Kidney (tissue), 13 donors: ENCODE measurements at regions not wholly inside any gene's neighbourhood (a gene's known extent, or its start where the extent isn't known, plus 50 kb on each side); places are given as distances from the start of the nearest gene placed in this dataset.

Experiments
- DNase-seq, 5 donors: peaks; one replicate each; pipeline ENCODE4 v3.0.0-alpha.2; 2013 to 2020
- FAIRE-seq: peaks from 2 replicates; lab custom pipeline; 2012; peaks lifted over from hg19 to GRCh38; lab: Jason Lieb, UNC
- H3K27ac ChIP-seq, 2 donors: one replicate each; pipeline ENCODE4 v1.7.0; 2013; ENCODE audit warnings: low read depth in 2 of 2, low read length in 2 of 2, inconsistent platforms in 1 of 2
- H3K27me3 ChIP-seq: one replicate; pipeline ENCODE4 v1.7.1; 2013; ENCODE audit warnings: low read length, inconsistent platforms; ENCODE audit not compliant: control insufficient read depth, insufficient read depth
- H3K36me3 ChIP-seq, 3 donors: one replicate each; pipeline versions ENCODE4 v1.7.0 to v1.7.1; 2013; ENCODE audit warnings: low read length in 3 of 3, control low read depth in 1 of 3, inconsistent platforms in 1 of 3; ENCODE audit not compliant: insufficient read depth in 3 of 3, control insufficient read depth in 2 of 3
- H3K4me1 ChIP-seq, 3 donors: one replicate each; pipeline versions ENCODE4 v1.7.0 to v1.7.1; 2013; ENCODE audit warnings: low read length in 3 of 3, inconsistent platforms in 1 of 3, low read depth in 1 of 3; ENCODE audit not compliant: control insufficient read depth in 2 of 3, insufficient read depth in 2 of 3
- H3K4me3 ChIP-seq, 3 donors: one replicate each; pipeline versions ENCODE4 v1.7.0 to v1.8.1; 2013; ENCODE audit warnings: low read length in 3 of 3, control low read depth in 1 of 3, inconsistent platforms in 1 of 3
- H3K9ac ChIP-seq, 3 donors: one replicate each; pipeline versions ENCODE4 v1.7.0 to v1.7.1; 2013; ENCODE audit warnings: low read length in 3 of 3, control low read depth in 1 of 3, inconsistent platforms in 1 of 3
- H3K9me3 ChIP-seq, 3 donors: one replicate each; pipeline versions ENCODE4 v1.7.0 to v1.7.1; 2013; ENCODE audit warnings: low read length in 3 of 3, control low read depth in 1 of 3, inconsistent platforms in 1 of 3; ENCODE audit not compliant: control insufficient read depth in 2 of 3, insufficient read depth in 1 of 3
- intact Hi-C: fragments of 100-400 bp; cut with DNase I; formaldehyde crosslinking; loops from one replicate; pipeline ENCODE4 v1.11.1; 2022
- TF ChIP-seq, protein P1 (sequence below): IDR thresholded peaks from 3 replicates; pipeline ENCODE4 v1.5.1; 2012; ENCODE audit warnings: mild to moderate bottlenecking, moderate library complexity, borderline replicate concordance; ENCODE audit not compliant: insufficient read depth; ENCODE audit errors: extremely low read depth
- donor health status: control.
- donor health status: control.
- donor health status: control.
- donor health status: control.
- donor health status: control.
- donor health status: DM: yes; HTN: yes; CAD: no.
- donor health status: Normal renal cell carcinoma (clear cell type).

- no peak overlapping the region for H3K4me3 ChIP-seq
- no peak for FAIRE-seq
- no peak overlapping the region for H3K9ac ChIP-seq
- no peak overlapping the region for H3K27ac ChIP-seq
- TF ChIP-seq, protein P1, sequence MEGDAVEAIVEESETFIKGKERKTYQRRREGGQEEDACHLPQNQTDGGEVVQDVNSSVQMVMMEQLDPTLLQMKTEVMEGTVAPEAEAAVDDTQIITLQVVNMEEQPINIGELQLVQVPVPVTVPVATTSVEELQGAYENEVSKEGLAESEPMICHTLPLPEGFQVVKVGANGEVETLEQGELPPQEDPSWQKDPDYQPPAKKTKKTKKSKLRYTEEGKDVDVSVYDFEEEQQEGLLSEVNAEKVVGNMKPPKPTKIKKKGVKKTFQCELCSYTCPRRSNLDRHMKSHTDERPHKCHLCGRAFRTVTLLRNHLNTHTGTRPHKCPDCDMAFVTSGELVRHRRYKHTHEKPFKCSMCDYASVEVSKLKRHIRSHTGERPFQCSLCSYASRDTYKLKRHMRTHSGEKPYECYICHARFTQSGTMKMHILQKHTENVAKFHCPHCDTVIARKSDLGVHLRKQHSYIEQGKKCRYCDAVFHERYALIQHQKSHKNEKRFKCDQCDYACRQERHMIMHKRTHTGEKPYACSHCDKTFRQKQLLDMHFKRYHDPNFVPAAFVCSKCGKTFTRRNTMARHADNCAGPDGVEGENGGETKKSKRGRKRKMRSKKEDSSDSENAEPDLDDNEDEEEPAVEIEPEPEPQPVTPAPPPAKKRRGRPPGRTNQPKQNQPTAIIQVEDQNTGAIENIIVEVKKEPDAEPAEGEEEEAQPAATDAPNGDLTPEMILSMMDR, result no peak
- intact Hi-C loops, result no loop called here
- no peaks in the 10 kb centered on the region for H3K27me3 ChIP-seq
- no peaks in the 10 kb centered on the region for H3K9me3 ChIP-seq
- no peaks in the 10 kb centered on the region for H3K4me1 ChIP-seq
- DNase-seq, result no peak
- H3K36me3 ChIP-seq, result no peaks in the 10 kb centered on the region
These were observed 260.6 kb upstream of the NT5C1B start for GRCh38 chr2:18849841-18850578.

DNA sequence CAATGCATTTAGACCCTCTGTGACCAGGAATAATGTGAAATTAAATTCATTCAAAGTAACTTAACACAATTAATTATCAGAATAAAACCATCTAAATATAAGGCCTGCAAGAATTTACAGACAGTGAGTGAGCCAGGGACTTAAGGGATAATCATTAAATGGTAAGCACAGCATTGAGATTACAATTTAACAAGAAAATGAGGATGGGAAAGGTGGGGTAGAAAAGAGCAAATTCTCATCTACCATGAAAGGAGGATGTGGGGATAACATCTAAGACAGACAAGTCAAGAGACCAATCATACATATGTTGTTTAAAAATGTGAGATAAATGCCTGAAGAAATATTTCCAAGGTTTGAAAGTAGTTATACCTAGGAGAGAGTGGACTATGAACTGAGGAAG, 259.3 kb upstream of the NT5C1B start:
- no peak overlapping the region for H3K9ac ChIP-seq
- DNase-seq (no peak), FAIRE-seq (no peak)
- H3K9me3 ChIP-seq, result no peaks in the 10 kb centered on the region
- no peaks in the 10 kb centered on the region for H3K27me3 ChIP-seq
- H3K4me1 ChIP-seq, result no peaks in the 10 kb centered on the region
- H3K27ac ChIP-seq, result no peak overlapping the region
- no peak overlapping the region for H3K4me3 ChIP-seq
- intact Hi-C loops, result no loop called here
- H3K36me3 ChIP-seq, result no peaks in the 10 kb centered on the region
- TF ChIP-seq, protein P1, result no peak

DNA sequence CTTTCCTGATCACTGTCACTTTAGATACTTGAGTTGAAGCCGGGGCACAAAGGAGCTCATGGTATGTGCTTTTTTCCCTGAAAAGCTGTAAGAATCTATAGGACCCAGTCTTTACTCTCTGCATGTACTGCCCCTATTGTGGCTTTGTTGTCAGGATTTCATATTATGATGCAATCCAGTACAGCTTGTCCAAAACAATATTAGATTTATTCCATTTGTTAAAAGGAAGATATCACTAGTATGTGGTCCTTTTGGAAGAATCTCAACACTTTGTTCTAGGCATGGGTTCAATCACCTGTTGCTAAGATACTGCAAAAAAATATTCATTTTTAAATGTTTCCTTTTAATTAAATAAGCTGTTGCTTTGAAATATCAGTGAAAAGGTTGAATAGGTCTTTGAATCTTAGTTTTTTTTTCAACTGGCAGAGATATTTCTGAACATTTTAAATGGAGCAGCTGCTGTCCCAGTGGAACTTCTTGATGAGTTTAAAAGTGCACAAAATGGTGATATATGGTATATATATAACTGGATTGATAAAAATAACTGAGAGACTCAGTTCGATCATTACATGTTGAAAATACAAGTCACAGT, 256.6 kb upstream of the NT5C1B start:
- H3K9ac ChIP-seq, result no peak overlapping the region
- no peak overlapping the region for H3K27ac ChIP-seq
- intact Hi-C loops, result no loop called here
- FAIRE-seq (no peak), DNase-seq (no peak)
- H3K4me3 ChIP-seq, result no peak overlapping the region
- TF ChIP-seq, protein P1, result no peak
- H3K4me1 ChIP-seq, result no peaks in the 10 kb centered on the region
- H3K27me3 ChIP-seq, result no peaks in the 10 kb centered on the region
- H3K9me3 ChIP-seq, result no peaks in the 10 kb centered on the region
- no peaks in the 10 kb centered on the region for H3K36me3 ChIP-seq
